ENCODE measurements at regions not wholly inside any gene's neighbourhood (a gene's known extent, or its start where the extent isn't known, plus 50 kb on each side); places are given as distances from the start of the nearest gene placed in this dataset.
A peak's percentile ranks its signal among the peaks of the same experiment; 100 is the strongest.

GRCh38 chr1:60427194-60427593 is 353.6 kb upstream of the C1orf87 start:
- no peak for DNase-seq (ENCODE audit: extremely low spot score, unreplicated experiment)
- H3K9me3 Mint-ChIP-seq, result peaks cover 5% of the 10 kb centered on the region
- H3K4me1 Mint-ChIP-seq (ENCODE audit: unreplicated experiment), result no peaks in the 10 kb centered on the region
- H3K4me3 Mint-ChIP-seq, result no peak overlapping the region
- no peaks in the 10 kb centered on the region for H3K27me3 Mint-ChIP-seq
- H3K27ac Mint-ChIP-seq, result no peak overlapping the region
- no peaks in the 10 kb centered on the region for H3K36me3 Mint-ChIP-seq
- no peak for TF ChIP-seq CTCF (conservative IDR thresholded peaks at IDR 0.05)

GRCh38 chr1:60425528-60425927 is 352.0 kb upstream of the C1orf87 start:
- peak; percentile 62 for TF ChIP-seq CTCF (conservative IDR thresholded peaks at IDR 0.05)
- Mint-ChIP-seq H3K36me3 (no peaks in the 10 kb centered on the region), H3K4me3 (no peak overlapping the region), H3K27ac (no peak overlapping the region), H3K4me1 (ENCODE audit: unreplicated experiment) (no peaks in the 10 kb centered on the region), H3K9me3 (peaks cover 5% of the 10 kb centered on the region), H3K27me3 (no peaks in the 10 kb centered on the region)
- DNase-seq (ENCODE audit: extremely low spot score, unreplicated experiment), result no peak

GRCh38 chr1:60423146-60423780 is 349.7 kb upstream of the C1orf87 start:
- TF ChIP-seq CTCF (conservative IDR thresholded peaks at IDR 0.05), result no peak
- Mint-ChIP-seq H3K9me3 (peaks cover 5% of the 10 kb centered on the region), H3K4me3 (no peak overlapping the region), H3K27ac (no peak overlapping the region), H3K27me3 (no peaks in the 10 kb centered on the region), H3K36me3 (no peaks in the 10 kb centered on the region), H3K4me1 (ENCODE audit: unreplicated experiment) (no peaks in the 10 kb centered on the region)
- no peak for DNase-seq (ENCODE audit: extremely low spot score, unreplicated experiment)

- Mint-ChIP-seq H3K9me3 (no peaks in the 10 kb centered on the region), H3K4me3 (no peak overlapping the region), H3K36me3 (no peaks in the 10 kb centered on the region), H3K27ac (no peak overlapping the region), H3K4me1 (ENCODE audit: unreplicated experiment) (no peaks in the 10 kb centered on the region), H3K27me3 (no peaks in the 10 kb centered on the region)
- no peak for TF ChIP-seq CTCF (conservative IDR thresholded peaks at IDR 0.05)
- DNase-seq (ENCODE audit: extremely low spot score, unreplicated experiment), result no peak
Measured at GRCh38 chr1:60421965-60422364, 348.4 kb upstream of the C1orf87 start.

- no peak for TF ChIP-seq CTCF (conservative IDR thresholded peaks at IDR 0.05)
- no peaks in the 10 kb centered on the region for H3K27me3 Mint-ChIP-seq
- H3K4me1 Mint-ChIP-seq (ENCODE audit: unreplicated experiment), result peaks cover 5% of the 10 kb centered on the region
- DNase-seq (ENCODE audit: extremely low spot score, unreplicated experiment), result no peak
- H3K27ac Mint-ChIP-seq, result no peak overlapping the region
- no peaks in the 10 kb centered on the region for H3K9me3 Mint-ChIP-seq
- H3K4me3 Mint-ChIP-seq, result no peak overlapping the region
- H3K36me3 Mint-ChIP-seq, result no peaks in the 10 kb centered on the region
Measured at GRCh38 chr1:60419023-60419422, 345.5 kb upstream of the C1orf87 start.

GRCh38 chr1:60415696-60416095 is 342.1 kb upstream of the C1orf87 start:
- TF ChIP-seq CTCF (conservative IDR thresholded peaks at IDR 0.05), result no peak
- Mint-ChIP-seq H3K27me3 (no peaks in the 10 kb centered on the region), H3K4me1 (ENCODE audit: unreplicated experiment) (peaks cover 5% of the 10 kb centered on the region), H3K4me3 (no peak overlapping the region), H3K27ac (no peak overlapping the region), H3K36me3 (no peaks in the 10 kb centered on the region), H3K9me3 (no peaks in the 10 kb centered on the region)
- no peak for DNase-seq (ENCODE audit: extremely low spot score, unreplicated experiment)
